ENCODE measurements at regions not wholly inside any gene's neighbourhood (a gene's known extent, or its start where the extent isn't known, plus 50 kb on each side); places are given as distances from the start of the nearest gene placed in this dataset.
"Not testable (repeated sequence)": the region's sequence is repeated elsewhere in the genome, so short reads cannot be mapped to it uniquely, and the experiment has no call there.

- FAIRE-seq (no peak), DNase-seq (ENCODE audit: insufficient read length, low spot score) (no peak)
- TF ChIP-seq CTCF (IDR thresholded peaks at IDR 0.05; ENCODE audit: insufficient read depth, missing control alignments), result no peak
Observed at GRCh38 chr3:16067837-16068471, 106.5 kb upstream of the GALNT15 start.

GRCh38 chr3:16069149-16069922 lies 105.1 kb upstream of the GALNT15 start:
- DNase-seq (ENCODE audit: insufficient read length, low spot score), result no peak
- FAIRE-seq, result no peak
- TF ChIP-seq CTCF (IDR thresholded peaks at IDR 0.05; ENCODE audit: insufficient read depth, missing control alignments), result no peak

GRCh38 chr3:16070707-16071106 lies 103.8 kb upstream of the GALNT15 start:
- FAIRE-seq (no peak), DNase-seq (ENCODE audit: insufficient read length, low spot score) (no peak)
- no peak for TF ChIP-seq CTCF (IDR thresholded peaks at IDR 0.05; ENCODE audit: insufficient read depth, missing control alignments)

GRCh38 chr3:16071206-16071605 lies 103.3 kb upstream of the GALNT15 start:
- no peak for TF ChIP-seq CTCF (IDR thresholded peaks at IDR 0.05; ENCODE audit: insufficient read depth, missing control alignments)
- DNase-seq (ENCODE audit: insufficient read length, low spot score) (no peak), FAIRE-seq (no peak)

- no peak for TF ChIP-seq CTCF (IDR thresholded peaks at IDR 0.05; ENCODE audit: insufficient read depth, missing control alignments)
- FAIRE-seq (no peak), DNase-seq (ENCODE audit: insufficient read length, low spot score) (no peak)
Observed at GRCh38 chr3:16072420-16073110, 101.9 kb upstream of the GALNT15 start.

GRCh38 chr3:16073203-16073602 lies 101.3 kb upstream of the GALNT15 start:
- no peak for TF ChIP-seq CTCF (IDR thresholded peaks at IDR 0.05; ENCODE audit: insufficient read depth, missing control alignments)
- DNase-seq (ENCODE audit: insufficient read length, low spot score), result no peak
- no peak for FAIRE-seq

GRCh38 chr3:16073990-16074671 lies 100.3 kb upstream of the GALNT15 start:
- DNase-seq (ENCODE audit: insufficient read length, low spot score); FAIRE-seq: not testable (repeated sequence)
